ENCODE measurements at regions not wholly inside any gene's neighbourhood (a gene's known extent, or its start where the extent isn't known, plus 50 kb on each side); places are given as distances from the start of the nearest gene placed in this dataset.

GRCh38 chr11:116527180-116527991 lies 245.4 kb downstream of the BUD13 start:
- Mint-ChIP-seq H3K27me3 (ENCODE audit: low read depth) (peaks cover 23% of the 10 kb centered on the region), H3K36me3 (ENCODE audit: low read depth) (no peaks in the 10 kb centered on the region), H3K9me3 (peaks cover 12% of the 10 kb centered on the region), H3K27ac (no peak overlapping the region), H3K4me3 (no peak overlapping the region), H3K4me1 (peaks cover 24% of the 10 kb centered on the region)
- no peak for TF ChIP-seq CTCF (IDR thresholded peaks at IDR 0.05; ENCODE audit: unreplicated experiment in 3 of 3)

- H3K27me3 Mint-ChIP-seq (ENCODE audit: low read depth) = peaks cover 23% of the 10 kb centered on the region
- H3K4me3 Mint-ChIP-seq = no peak overlapping the region
- H3K9me3 Mint-ChIP-seq = peaks cover 10% of the 10 kb centered on the region
- H3K4me1 Mint-ChIP-seq = peaks cover 16% of the 10 kb centered on the region
- no peak overlapping the region for H3K27ac Mint-ChIP-seq
- TF ChIP-seq CTCF (IDR thresholded peaks at IDR 0.05; ENCODE audit: unreplicated experiment in 3 of 3) = no peak
- H3K36me3 Mint-ChIP-seq (ENCODE audit: low read depth) = no peaks in the 10 kb centered on the region
Measured at GRCh38 chr11:116525961-116526495, 246.8 kb downstream of the BUD13 start.

- no peaks in the 10 kb centered on the region for H3K36me3 Mint-ChIP-seq (ENCODE audit: low read depth)
- TF ChIP-seq CTCF (IDR thresholded peaks at IDR 0.05; ENCODE audit: unreplicated experiment in 3 of 3) = no peak
- H3K27ac Mint-ChIP-seq = no peak overlapping the region
- peaks cover 3% of the 10 kb centered on the region for H3K9me3 Mint-ChIP-seq
- H3K27me3 Mint-ChIP-seq (ENCODE audit: low read depth) = no peaks in the 10 kb centered on the region
- H3K4me1 Mint-ChIP-seq = peaks cover 7% of the 10 kb centered on the region
- H3K4me3 Mint-ChIP-seq = no peak overlapping the region
Measured at GRCh38 chr11:116519499-116519898, 253.3 kb downstream of the BUD13 start.

- Mint-ChIP-seq H3K4me1 (peaks cover 14% of the 10 kb centered on the region), H3K27ac (no peak overlapping the region), H3K9me3 (peaks cover 3% of the 10 kb centered on the region)
Measured at GRCh38 chr11:116518141-116518540, 254.6 kb downstream of the BUD13 start.

GRCh38 chr11:116517584-116517983 lies 255.2 kb downstream of the BUD13 start:
- H3K27me3 Mint-ChIP-seq (ENCODE audit: low read depth) = peaks cover 10% of the 10 kb centered on the region

More at GRCh38 chr11:116518141-116518540, 254.6 kb downstream of the BUD13 start:
- no peak for TF ChIP-seq CTCF (IDR thresholded peaks at IDR 0.05; ENCODE audit: unreplicated experiment in 3 of 3)
- H3K4me3 Mint-ChIP-seq = no peak overlapping the region
- peaks cover 7% of the 10 kb centered on the region for H3K27me3 Mint-ChIP-seq (ENCODE audit: low read depth)
- H3K36me3 Mint-ChIP-seq (ENCODE audit: low read depth) = no peaks in the 10 kb centered on the region

More at GRCh38 chr11:116517584-116517983, 255.2 kb downstream of the BUD13 start:
- no peak for TF ChIP-seq CTCF (IDR thresholded peaks at IDR 0.05; ENCODE audit: unreplicated experiment in 3 of 3)
- H3K4me3 Mint-ChIP-seq = no peak overlapping the region
- no peak overlapping the region for H3K27ac Mint-ChIP-seq
- peaks cover 17% of the 10 kb centered on the region for H3K4me1 Mint-ChIP-seq
- no peaks in the 10 kb centered on the region for H3K36me3 Mint-ChIP-seq (ENCODE audit: low read depth)
- peaks cover 3% of the 10 kb centered on the region for H3K9me3 Mint-ChIP-seq
